Neural progenitor cell (in vitro differentiated cells): ENCODE measurements at regions not wholly inside any gene's neighbourhood (a gene's known extent, or its start where the extent isn't known, plus 50 kb on each side); places are given as distances from the start of the nearest gene placed in this dataset.

Source experiments
- DNase-seq: peaks from one replicate; pipeline ENCODE4 v3.0.0-alpha.2; 2016; ENCODE audit warnings: low spot score
- H2AFZ ChIP-seq: fragments of 200-600 bp; sonication (generic); replicated peaks from 2 replicates; pipeline ENCODE4 v1.6.1; 2016; ENCODE audit warnings: antibody characterized with exemption
- H3F3A ChIP-seq: fragments of 200-600 bp; sonication (generic); 2 replicates; pipeline ENCODE4 v1.6.1; 2016; ENCODE audit warnings: antibody characterized with exemption, low read depth
- H3K27ac ChIP-seq: fragments of 200-600 bp; sonication (generic); 2 replicates; pipeline ENCODE4 v1.5.1; 2016; ENCODE audit warnings: mild to moderate bottlenecking
- H3K27me3 ChIP-seq: fragments of 200-600 bp; sonication (generic); 2 replicates; pipeline ENCODE4 v1.6.1; 2016; ENCODE audit warnings: mild to moderate bottlenecking, moderate library complexity
- H3K36me3 ChIP-seq: fragments of 200-600 bp; sonication (generic); 2 replicates; pipeline ENCODE4 v1.5.1; 2016
- H3K4me1 ChIP-seq: fragments of 200-600 bp; sonication (generic); 2 replicates; pipeline ENCODE4 v1.6.1; 2016; ENCODE audit warnings: mixed run types
- H3K4me2 ChIP-seq: fragments of 200-600 bp; sonication (generic); 2 replicates; pipeline ENCODE4 v1.6.1; 2016
- H3K4me3 ChIP-seq: fragments of 200-600 bp; sonication (generic); 2 replicates; pipeline ENCODE4 v1.5.1; 2016
- H3K79me2 ChIP-seq: fragments of 200-600 bp; sonication (generic); 2 replicates; pipeline ENCODE4 v1.6.1; 2016; ENCODE audit warnings: low read depth
- H3K9ac ChIP-seq: fragments of 200-600 bp; sonication (generic); 2 replicates; pipeline ENCODE4 v1.6.1; 2016
- H3K9me3 ChIP-seq: fragments of 200-600 bp; sonication (generic); 2 replicates; pipeline ENCODE4 v1.5.1; 2016; ENCODE audit warnings: low read depth
- H4K20me1 ChIP-seq: fragments of 200-600 bp; sonication (generic); 2 replicates; pipeline ENCODE4 v1.6.1; 2016; ENCODE audit warnings: low read depth
- H3K27ac Mint-ChIP-seq: 3 replicates; pipeline ENCODE4 v1.8.0; 2021; ENCODE audit warnings: mixed read lengths
- H3K27me3 Mint-ChIP-seq: 2 replicates; pipeline ENCODE4 v1.8.0; 2022; ENCODE audit warnings: low read depth, mild to moderate bottlenecking, inconsistent platforms, moderate library complexity, mixed read lengths; ENCODE audit not compliant: insufficient read depth
- H3K36me3 Mint-ChIP-seq: 3 replicates; pipeline ENCODE4 v1.8.0; 2021; ENCODE audit warnings: mixed read lengths
- H3K4me1 Mint-ChIP-seq: 3 replicates; pipeline ENCODE4 v1.8.0; 2021; ENCODE audit warnings: mixed read lengths
- H3K4me3 Mint-ChIP-seq: 3 replicates; pipeline ENCODE4 v1.8.0; 2021; ENCODE audit warnings: mild to moderate bottlenecking, moderate library complexity, mixed read lengths
- H3K9me3 Mint-ChIP-seq: 3 replicates; pipeline ENCODE4 v1.8.0; 2020; ENCODE audit warnings: mixed read lengths
- EZH2 ChIP-seq: fragments of 200-600 bp; sonication (generic); IDR thresholded peaks from 2 replicates; pipeline ENCODE4 v1.6.1; 2017; ENCODE audit warnings: antibody characterized with exemption, mild to moderate bottlenecking, moderate library complexity
- EZH2phosphoT487 ChIP-seq: fragments of 200-600 bp; sonication (generic); IDR thresholded peaks from 2 replicates; pipeline ENCODE4 v1.6.1; 2017; ENCODE audit warnings: antibody characterized with exemption
- TF ChIP-seq, protein P1 (sequence below): fragments of 200-600 bp; sonication (generic); IDR thresholded peaks from 2 replicates; pipeline ENCODE4 v1.5.1; 2017; ENCODE audit warnings: antibody characterized with exemption, mild to moderate bottlenecking

DNA sequence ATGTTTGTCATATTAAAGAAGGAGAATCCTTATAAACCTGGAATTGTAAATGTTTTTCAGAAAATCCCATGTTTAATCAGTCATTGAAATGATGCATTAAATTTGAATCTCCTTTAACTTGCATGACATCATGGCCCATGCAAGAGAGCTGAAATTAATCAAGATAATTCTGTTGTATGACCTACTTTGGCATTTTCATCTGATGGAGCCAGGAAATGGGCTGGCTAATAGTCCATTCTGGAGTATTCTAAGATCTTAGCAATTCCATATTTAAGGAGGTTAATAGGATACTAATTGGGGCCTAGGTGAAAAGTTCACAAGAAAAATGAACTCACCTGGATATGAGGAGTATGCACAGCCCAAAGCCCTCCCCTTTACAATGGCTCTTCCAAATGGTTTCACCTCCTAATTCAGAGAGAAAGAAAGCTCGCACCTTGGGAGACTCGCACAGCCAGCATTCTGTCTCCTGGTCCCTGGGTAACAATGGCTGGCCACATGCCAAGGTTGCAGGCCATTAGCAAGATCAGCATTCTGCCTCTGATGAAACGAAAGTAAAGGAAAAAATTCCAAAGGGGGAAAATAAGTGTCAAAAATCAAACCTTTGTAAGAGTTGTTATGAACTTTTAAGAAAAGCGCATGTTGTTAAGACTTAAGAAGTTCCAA is 786.4 kb downstream of the MCTP2 start:
- TF ChIP-seq EZH2 (no peak), EZH2phosphoT487 (no peak)
- TF ChIP-seq, protein P1, sequence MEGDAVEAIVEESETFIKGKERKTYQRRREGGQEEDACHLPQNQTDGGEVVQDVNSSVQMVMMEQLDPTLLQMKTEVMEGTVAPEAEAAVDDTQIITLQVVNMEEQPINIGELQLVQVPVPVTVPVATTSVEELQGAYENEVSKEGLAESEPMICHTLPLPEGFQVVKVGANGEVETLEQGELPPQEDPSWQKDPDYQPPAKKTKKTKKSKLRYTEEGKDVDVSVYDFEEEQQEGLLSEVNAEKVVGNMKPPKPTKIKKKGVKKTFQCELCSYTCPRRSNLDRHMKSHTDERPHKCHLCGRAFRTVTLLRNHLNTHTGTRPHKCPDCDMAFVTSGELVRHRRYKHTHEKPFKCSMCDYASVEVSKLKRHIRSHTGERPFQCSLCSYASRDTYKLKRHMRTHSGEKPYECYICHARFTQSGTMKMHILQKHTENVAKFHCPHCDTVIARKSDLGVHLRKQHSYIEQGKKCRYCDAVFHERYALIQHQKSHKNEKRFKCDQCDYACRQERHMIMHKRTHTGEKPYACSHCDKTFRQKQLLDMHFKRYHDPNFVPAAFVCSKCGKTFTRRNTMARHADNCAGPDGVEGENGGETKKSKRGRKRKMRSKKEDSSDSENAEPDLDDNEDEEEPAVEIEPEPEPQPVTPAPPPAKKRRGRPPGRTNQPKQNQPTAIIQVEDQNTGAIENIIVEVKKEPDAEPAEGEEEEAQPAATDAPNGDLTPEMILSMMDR: no peak
- no peaks in the 10 kb centered on the region for H3K9me3 Mint-ChIP-seq
- no peak overlapping the region for H3K4me2 ChIP-seq
- H4K20me1 ChIP-seq: no peaks in the 10 kb centered on the region
- H3K27ac Mint-ChIP-seq: no peak overlapping the region
- no peaks in the 10 kb centered on the region for H3K4me1 Mint-ChIP-seq
- DNase-seq: no peak
- no peaks in the 10 kb centered on the region for H3K4me1 ChIP-seq
- no peaks in the 10 kb centered on the region for H3F3A ChIP-seq
- H3K36me3 Mint-ChIP-seq: no peaks in the 10 kb centered on the region
- no peak overlapping the region for H2AFZ ChIP-seq
- no peak overlapping the region for H3K4me3 ChIP-seq
- H3K9me3 ChIP-seq: no peaks in the 10 kb centered on the region
- no peaks in the 10 kb centered on the region for H3K79me2 ChIP-seq
- H3K27me3 Mint-ChIP-seq: no peaks in the 10 kb centered on the region
- no peaks in the 10 kb centered on the region for H3K27me3 ChIP-seq
- peaks cover 4% of the 10 kb centered on the region for H3K36me3 ChIP-seq
- H3K9ac ChIP-seq: no peak overlapping the region
- H3K27ac ChIP-seq: no peak overlapping the region
- H3K4me3 Mint-ChIP-seq: no peak overlapping the region

DNA sequence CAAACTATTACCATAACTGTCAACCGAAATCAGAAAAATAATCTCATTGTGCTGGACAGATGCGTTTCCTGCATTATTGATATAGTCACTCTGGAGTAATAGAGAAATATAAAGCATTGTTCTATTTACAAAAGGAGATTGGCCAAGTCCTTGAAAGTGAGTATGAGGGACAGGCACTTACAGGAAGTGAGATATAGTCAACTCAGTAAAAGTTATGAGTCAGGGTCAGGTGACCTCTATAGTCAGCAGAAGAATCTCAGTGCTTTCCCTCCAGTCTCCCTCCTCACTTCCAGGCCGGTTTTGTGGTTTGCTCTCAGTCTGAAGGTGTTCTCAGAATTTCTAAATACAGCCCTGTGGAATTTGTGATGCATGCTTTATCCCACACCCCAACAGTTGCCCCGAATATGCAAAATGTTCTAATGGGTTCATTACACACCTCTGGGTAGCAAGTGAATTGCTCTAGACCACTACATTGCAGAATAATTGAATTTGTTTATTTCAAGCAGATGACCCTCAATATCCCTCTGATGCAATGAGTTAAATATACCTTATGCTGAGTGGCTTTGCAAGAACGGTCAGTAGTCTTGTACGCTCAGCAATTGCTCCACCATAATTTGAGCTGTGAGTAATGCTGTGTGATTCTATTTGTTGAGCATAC is 787.7 kb downstream of the MCTP2 start:
- H3K36me3 Mint-ChIP-seq: no peaks in the 10 kb centered on the region
- Histone ChIP-seq H3K4me3 (no peak overlapping the region), H3K27ac (no peak overlapping the region), H3K9ac (no peak overlapping the region), H3F3A (no peaks in the 10 kb centered on the region), H3K27me3 (no peaks in the 10 kb centered on the region), H3K79me2 (no peaks in the 10 kb centered on the region), H3K4me1 (no peaks in the 10 kb centered on the region), H3K4me2 (no peak overlapping the region), H4K20me1 (no peaks in the 10 kb centered on the region), H2AFZ (no peak overlapping the region), H3K36me3 (peaks cover 4% of the 10 kb centered on the region), H3K9me3 (no peaks in the 10 kb centered on the region)
- no peaks in the 10 kb centered on the region for H3K9me3 Mint-ChIP-seq
- H3K4me3 Mint-ChIP-seq: no peak overlapping the region
- peaks cover 2% of the 10 kb centered on the region for H3K27me3 Mint-ChIP-seq
- no peak for DNase-seq
- no peaks in the 10 kb centered on the region for H3K4me1 Mint-ChIP-seq
- no peak for TF ChIP-seq EZH2phosphoT487
- TF ChIP-seq, protein P1: no peak
- no peak for TF ChIP-seq EZH2
- no peak overlapping the region for H3K27ac Mint-ChIP-seq

DNA sequence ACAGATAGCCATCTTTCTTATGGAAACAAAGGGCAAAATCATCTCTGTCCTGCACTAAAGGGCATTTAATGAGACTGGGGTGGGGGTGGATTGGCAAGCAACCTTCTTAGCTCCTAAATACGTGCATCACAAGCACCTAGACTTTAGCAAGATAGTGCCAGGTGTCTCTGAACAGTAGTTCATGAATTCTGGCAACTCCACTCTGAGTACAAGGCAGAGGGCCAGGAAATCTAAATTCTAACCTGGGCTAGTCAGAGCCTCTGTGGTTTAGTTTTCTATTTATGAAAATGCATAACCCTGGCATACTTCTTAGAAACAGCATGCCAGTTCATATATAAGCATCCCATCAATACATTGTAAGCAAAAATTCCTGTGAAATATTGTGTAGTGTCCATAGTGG is 788.5 kb downstream of the MCTP2 start:
- Histone ChIP-seq H3K27me3 (no peaks in the 10 kb centered on the region), H3K4me3 (no peak overlapping the region), H2AFZ (no peak overlapping the region), H3K27ac (no peak overlapping the region), H3K36me3 (peaks cover 4% of the 10 kb centered on the region), H3K9me3 (no peaks in the 10 kb centered on the region), H3K9ac (no peak overlapping the region), H3K79me2 (no peaks in the 10 kb centered on the region), H3K4me2 (no peak overlapping the region), H3K4me1 (no peaks in the 10 kb centered on the region), H4K20me1 (no peaks in the 10 kb centered on the region), H3F3A (no peaks in the 10 kb centered on the region)
- Mint-ChIP-seq H3K4me1 (no peaks in the 10 kb centered on the region), H3K36me3 (no peaks in the 10 kb centered on the region), H3K27ac (no peak overlapping the region), H3K9me3 (no peaks in the 10 kb centered on the region), H3K27me3 (peaks cover 3% of the 10 kb centered on the region), H3K4me3 (no peak overlapping the region)
- DNase-seq: no peak
- no peak for TF ChIP-seq EZH2
- TF ChIP-seq EZH2phosphoT487: no peak
- TF ChIP-seq, protein P1: no peak
